HCEC 1CT (cell line): ENCODE measurements at regions not wholly inside any gene's neighbourhood (a gene's known extent, or its start where the extent isn't known, plus 50 kb on each side); places are given as distances from the start of the nearest gene placed in this dataset.

Source experiments
- DNase-seq: peaks from one replicate; pipeline ENCODE4 v3.0.0-alpha.2; 2017

GRCh38 chr10:125337510-125337909, 177.1 kb upstream of the CTBP2 start:
- DNase-seq = no peak

- DNase-seq = no peak
These were observed 174.2 kb upstream of the CTBP2 start for GRCh38 chr10:125334545-125334944.

GRCh38 chr10:125333769-125334168, 173.4 kb upstream of the CTBP2 start:
- no peak for DNase-seq

GRCh38 chr10:125333209-125333591, 172.8 kb upstream of the CTBP2 start:
- no peak for DNase-seq

GRCh38 chr10:125332548-125333208, 172.3 kb upstream of the CTBP2 start:
- DNase-seq = no peak

DNA sequence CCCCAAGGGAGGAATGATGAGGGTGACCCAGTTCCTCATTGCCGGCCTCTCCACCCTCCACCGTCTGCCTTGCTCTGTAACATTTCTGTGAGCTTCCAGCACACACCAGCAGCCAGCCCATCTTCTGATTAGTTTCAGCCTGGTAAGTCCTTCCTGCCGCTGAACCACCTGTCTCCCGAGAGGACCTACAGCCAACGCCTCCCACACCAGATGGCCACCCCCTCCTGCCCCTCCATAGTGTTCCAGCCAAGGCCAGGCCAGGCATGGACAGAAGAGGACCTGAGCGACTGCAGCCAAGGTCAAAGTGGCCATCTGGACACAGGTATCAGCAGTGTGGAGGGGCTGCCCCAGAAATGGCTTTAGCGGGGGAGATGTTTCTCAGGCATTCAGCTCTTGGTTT, 170.7 kb upstream of the CTBP2 start:
- DNase-seq = no peak

DNA sequence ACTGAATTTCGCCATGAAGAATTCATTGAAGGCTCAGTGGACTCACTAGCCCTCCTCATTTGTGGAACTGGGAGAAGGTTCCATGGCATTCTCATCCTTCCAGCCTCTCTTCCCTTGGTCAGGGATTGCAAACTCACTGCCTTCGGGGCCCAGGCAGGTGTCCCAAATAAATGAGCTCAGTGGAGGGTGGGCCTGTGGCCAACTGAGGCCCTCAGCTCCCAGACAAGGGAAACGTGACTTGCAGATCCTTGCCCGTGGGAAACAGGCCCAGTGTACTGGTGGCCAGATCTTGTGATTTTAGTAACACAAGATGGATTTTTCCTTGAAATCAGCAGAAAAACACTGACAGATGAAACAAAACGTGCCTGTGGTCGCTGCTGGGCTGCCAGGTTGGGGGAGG, 168.7 kb upstream of the CTBP2 start:
- no peak for DNase-seq

- DNase-seq = no peak
These were observed 165.0 kb upstream of the CTBP2 start for GRCh38 chr10:125325326-125325725.

GRCh38 chr10:125316436-125316835, 156.1 kb upstream of the CTBP2 start:
- DNase-seq = no peak

- DNase-seq = no peak
These were observed 140.6 kb upstream of the CTBP2 start for GRCh38 chr10:125300937-125301336.

DNA sequence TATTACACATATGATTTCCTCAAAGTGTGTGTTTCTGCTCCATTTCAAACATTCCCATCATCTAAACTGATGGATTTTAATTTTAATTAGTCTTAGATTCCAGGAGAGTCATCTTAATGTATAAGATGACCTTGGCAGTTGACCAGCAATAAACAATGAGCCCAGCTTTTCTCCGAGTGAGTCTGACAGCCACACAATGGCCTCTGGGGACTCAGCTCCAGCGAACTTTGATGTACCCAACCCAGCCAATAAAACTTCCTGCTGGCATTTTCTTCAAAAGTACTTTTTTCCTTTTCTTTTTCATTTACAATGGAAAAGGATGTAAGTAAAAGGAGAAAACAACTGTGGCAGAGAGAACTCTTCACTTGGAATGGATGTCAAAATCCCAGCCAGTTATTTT, 139.1 kb upstream of the CTBP2 start:
- DNase-seq = no peak

GRCh38 chr10:125296598-125296997, 136.2 kb upstream of the CTBP2 start:
- no peak for DNase-seq

DNA sequence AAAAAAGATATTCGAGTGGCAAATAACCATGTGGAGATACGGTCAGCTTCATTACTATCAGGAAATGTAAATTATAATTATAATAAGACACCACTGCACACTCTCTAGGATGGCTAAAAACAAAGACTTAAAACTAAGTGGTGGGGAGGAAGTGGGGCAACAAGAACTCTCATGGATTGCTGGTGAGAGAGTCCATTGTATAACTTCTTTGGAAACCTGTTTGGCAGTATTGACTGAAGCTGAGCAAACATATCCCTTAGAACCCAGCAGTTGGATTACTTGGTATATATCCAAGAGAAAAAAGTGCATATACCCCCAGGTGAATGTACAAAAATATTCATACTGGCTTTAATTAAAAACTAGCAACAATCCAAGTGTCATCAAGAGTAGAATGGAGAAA, 133.7 kb upstream of the CTBP2 start:
- no peak for DNase-seq

GRCh38 chr10:125291836-125292235, 131.5 kb upstream of the CTBP2 start:
- DNase-seq = no peak

DNA sequence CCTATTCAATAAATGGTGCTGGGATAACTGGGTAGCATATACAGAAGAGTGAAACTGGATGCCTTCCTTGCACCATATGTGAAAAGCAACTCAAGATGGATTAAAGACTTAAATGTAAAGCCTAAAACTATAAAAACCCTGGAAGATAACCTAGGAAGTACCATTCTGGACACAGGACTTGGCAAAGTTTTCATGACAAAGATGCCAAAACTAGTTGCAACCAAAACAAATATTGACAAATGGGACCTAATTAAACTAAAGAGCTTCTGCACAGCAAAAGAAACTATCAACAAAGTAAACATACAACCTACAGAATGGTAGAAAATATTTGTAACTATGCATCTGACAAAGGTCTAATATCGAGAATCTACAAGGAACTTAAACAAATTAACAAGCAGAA, 129.1 kb upstream of the CTBP2 start:
- no peak for DNase-seq

GRCh38 chr10:125284875-125285597, 124.7 kb upstream of the CTBP2 start:
- peak; percentile 5 for DNase-seq

DNA sequence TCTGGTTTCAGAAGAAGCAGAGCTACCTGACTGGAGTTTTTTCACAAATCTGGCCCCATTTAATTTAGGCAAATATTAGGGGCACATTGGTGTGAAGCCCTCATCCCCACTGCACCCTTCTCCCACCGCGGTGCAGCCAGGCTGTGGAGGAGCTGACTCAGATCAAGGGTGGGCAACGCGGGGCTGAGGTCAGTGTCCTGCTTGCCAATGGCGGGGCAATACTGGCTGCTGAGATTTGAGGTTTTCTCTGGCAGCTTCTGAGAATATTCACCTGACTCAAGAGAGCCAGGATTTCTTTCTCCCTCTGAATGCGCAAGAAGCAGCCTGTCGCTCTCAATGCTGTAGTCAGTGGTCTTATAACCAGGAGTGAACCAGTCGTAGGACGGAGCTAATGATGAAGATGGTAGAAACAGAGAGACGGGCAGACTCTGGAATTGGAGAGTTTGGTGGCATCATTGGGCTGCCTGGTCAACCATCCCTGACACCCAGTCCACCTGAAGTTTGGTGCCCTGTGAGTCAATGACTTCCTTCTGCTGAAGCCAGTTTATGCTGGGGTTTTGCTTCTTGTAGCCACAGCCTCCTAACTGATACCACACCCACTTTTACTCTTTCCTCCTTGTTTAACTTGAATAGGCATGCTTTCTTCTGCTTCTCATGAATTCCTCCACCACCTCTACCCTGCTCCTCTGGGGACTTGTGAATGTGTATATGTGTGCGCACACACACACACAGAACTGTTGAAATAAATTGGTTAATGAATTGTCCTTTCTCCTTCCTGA, 123.7 kb upstream of the CTBP2 start:
- DNase-seq = no peak

GRCh38 chr10:125283191-125283835, 123.0 kb upstream of the CTBP2 start:
- no peak for DNase-seq

DNA sequence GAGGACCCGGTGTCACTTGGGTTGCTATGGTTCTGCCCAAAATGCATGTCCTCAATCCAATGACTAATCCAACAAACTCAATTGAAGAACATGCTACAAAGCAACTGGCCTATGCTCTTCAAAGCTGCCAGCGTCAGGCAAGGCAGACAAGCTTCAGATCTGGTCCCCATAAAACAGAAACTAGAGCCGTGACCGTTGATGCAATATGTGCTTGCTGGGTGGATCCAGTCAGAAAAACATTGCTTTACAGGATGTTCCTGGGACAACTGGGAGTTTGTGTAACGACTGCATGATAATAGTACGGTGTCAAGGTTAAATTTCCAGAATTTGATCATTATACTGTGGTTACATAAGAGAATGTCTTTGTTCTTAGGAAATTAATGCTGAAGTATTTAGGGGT, 120.7 kb upstream of the CTBP2 start:
- no peak for DNase-seq

- DNase-seq = no peak
These were observed 115.8 kb upstream of the CTBP2 start for GRCh38 chr10:125276133-125276532.

DNA sequence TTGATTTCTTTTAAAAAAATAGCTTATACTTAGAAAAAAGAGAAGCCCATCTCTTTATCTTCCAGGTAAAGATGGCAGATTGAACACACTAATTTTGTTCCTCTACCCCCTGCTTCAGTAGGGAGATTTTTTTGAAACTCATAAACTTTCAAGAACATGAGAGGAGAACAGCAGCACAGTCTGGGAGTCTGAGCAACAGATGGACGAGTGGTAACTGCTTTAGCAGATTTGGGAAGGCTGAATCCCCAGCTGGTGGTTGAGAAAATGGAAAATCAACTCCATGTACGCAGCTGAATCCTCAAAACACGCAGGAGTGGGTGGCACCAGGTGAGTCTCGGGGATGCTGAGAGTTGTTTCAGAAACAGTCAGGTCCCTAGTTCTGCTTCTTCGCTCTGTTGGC, 114.6 kb upstream of the CTBP2 start:
- DNase-seq = no peak

DNA sequence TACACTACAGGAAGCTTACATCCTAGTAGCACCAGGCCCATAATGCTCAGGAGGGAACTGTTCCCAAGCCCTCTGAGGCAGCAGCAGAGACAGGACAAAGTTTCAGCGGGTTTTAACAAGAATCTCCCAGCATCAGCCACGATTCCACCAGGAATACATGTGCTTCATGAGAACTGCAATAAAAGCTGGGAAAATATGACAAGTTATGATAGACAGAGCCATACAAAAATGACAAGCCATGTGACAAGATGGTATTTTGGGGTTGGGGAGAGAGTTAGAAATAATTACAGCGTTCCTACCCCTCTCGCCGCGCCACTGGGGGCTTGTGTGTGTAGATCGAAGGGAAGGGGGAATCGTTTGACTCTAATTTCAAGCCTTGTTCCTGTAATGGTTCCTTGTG, 112.7 kb upstream of the CTBP2 start:
- DNase-seq = no peak

GRCh38 chr10:125269716-125270115, 109.4 kb upstream of the CTBP2 start:
- DNase-seq = no peak

DNA sequence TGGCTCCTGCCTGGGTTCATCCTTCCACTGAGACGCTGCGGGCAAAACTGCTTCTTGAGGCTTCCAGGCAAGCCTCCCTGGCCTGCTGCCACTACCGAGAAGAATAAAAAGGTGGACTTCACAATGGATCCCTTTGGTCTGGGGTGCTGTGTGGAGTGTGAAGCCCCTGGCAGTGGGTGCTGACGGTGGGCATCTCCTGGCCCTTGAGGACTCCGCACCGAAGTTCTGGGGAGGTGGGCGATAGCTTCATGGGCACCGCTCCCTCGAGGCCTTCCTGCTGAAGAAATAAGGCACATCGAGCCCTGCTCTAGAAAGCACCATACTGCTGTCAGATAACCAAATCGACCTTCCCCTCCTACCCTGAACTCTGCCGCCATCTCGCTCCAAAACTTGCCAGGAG, 106.6 kb upstream of the CTBP2 start:
- DNase-seq = no peak
